Nephron (organoid): ENCODE measurements at regions not wholly inside any gene's neighbourhood (a gene's known extent, or its start where the extent isn't known, plus 50 kb on each side); places are given as distances from the start of the nearest gene placed in this dataset.

Experiments used
- H3K27ac Mint-ChIP-seq, 3 experiments: 2 replicates each; pipeline ENCODE4 v1.8.0; 2020; ENCODE audit warnings: mixed read lengths in 3 of 3, mild to moderate bottlenecking in 2 of 3, moderate library complexity in 1 of 3
- H3K27me3 Mint-ChIP-seq: 2 replicates; pipeline ENCODE4 v1.8.0; 2021; ENCODE audit warnings: low read depth, mild to moderate bottlenecking, moderate library complexity, mixed read lengths
- H3K36me3 Mint-ChIP-seq: 2 replicates; pipeline ENCODE4 v1.8.0; 2020; ENCODE audit warnings: low read depth, mixed read lengths
- H3K4me1 Mint-ChIP-seq: 2 replicates; pipeline ENCODE4 v1.8.0; 2020; ENCODE audit warnings: mixed read lengths
- H3K4me3 Mint-ChIP-seq, 3 experiments: 2 replicates each; pipeline ENCODE4 v1.8.0; 2020; ENCODE audit warnings: mild to moderate bottlenecking in 3 of 3, mixed read lengths in 3 of 3, moderate library complexity in 2 of 3
- H3K9me3 Mint-ChIP-seq: 2 replicates; pipeline ENCODE4 v1.8.0; 2020; ENCODE audit warnings: mixed read lengths
- TF ChIP-seq, protein P1 (sequence below), 3 experiments: fragments of 200-600 bp; sonication (generic); IDR thresholded peaks; one replicate each; pipeline ENCODE4 v1.5.0; 2021; ENCODE audit warnings: antibody characterized with exemption in 3 of 3; ENCODE audit not compliant: unreplicated experiment in 3 of 3

- peaks cover 9% of the 10 kb centered on the region for H3K9me3 Mint-ChIP-seq
- no peak overlapping the region for H3K27ac Mint-ChIP-seq
- H3K4me1 Mint-ChIP-seq = no peaks in the 10 kb centered on the region
- no peaks in the 10 kb centered on the region for H3K27me3 Mint-ChIP-seq
- H3K4me3 Mint-ChIP-seq = no peak overlapping the region
- TF ChIP-seq, protein P1, sequence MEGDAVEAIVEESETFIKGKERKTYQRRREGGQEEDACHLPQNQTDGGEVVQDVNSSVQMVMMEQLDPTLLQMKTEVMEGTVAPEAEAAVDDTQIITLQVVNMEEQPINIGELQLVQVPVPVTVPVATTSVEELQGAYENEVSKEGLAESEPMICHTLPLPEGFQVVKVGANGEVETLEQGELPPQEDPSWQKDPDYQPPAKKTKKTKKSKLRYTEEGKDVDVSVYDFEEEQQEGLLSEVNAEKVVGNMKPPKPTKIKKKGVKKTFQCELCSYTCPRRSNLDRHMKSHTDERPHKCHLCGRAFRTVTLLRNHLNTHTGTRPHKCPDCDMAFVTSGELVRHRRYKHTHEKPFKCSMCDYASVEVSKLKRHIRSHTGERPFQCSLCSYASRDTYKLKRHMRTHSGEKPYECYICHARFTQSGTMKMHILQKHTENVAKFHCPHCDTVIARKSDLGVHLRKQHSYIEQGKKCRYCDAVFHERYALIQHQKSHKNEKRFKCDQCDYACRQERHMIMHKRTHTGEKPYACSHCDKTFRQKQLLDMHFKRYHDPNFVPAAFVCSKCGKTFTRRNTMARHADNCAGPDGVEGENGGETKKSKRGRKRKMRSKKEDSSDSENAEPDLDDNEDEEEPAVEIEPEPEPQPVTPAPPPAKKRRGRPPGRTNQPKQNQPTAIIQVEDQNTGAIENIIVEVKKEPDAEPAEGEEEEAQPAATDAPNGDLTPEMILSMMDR (IDR thresholded peaks at IDR 0.05; ENCODE audit: unreplicated experiment in 3 of 3) = no peak
- H3K36me3 Mint-ChIP-seq = peaks cover 4% of the 10 kb centered on the region
Observed at GRCh38 chr2:220743203-220743602, 828.9 kb downstream of the EPHA4 start.

DNA sequence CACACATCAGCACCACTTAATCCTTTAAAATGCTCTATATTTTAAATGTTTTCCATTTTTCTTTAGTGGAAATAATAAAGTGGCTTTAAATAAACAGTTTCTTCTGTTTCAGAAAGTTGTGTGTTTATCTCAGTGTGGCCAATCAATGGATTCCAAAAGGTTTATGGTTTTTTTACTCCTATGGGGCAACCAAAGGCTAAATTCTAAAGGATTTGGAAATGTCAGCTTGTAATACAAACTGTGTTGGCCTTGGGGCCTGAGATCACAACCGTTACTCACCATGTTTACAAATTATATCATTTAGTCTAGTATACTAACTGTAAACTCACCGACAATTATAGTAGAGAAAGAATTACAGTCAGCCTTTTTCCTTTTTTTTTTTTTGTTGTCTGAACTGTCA is 827.2 kb downstream of the EPHA4 start:
- no peaks in the 10 kb centered on the region for H3K36me3 Mint-ChIP-seq
- peaks cover 4% of the 10 kb centered on the region for H3K27me3 Mint-ChIP-seq
- H3K4me1 Mint-ChIP-seq = no peaks in the 10 kb centered on the region
- H3K27ac Mint-ChIP-seq = no peak overlapping the region
- TF ChIP-seq, protein P1 (IDR thresholded peaks at IDR 0.05; ENCODE audit: unreplicated experiment in 3 of 3) = no peak
- no peak overlapping the region for H3K4me3 Mint-ChIP-seq
- H3K9me3 Mint-ChIP-seq = no peaks in the 10 kb centered on the region

GRCh38 chr2:220745682-220746081 is 826.4 kb downstream of the EPHA4 start:
- Mint-ChIP-seq H3K36me3 (no peaks in the 10 kb centered on the region), H3K27me3 (peaks cover 4% of the 10 kb centered on the region), H3K4me1 (no peaks in the 10 kb centered on the region), H3K4me3 (no peak overlapping the region), H3K27ac (no peak overlapping the region), H3K9me3 (no peaks in the 10 kb centered on the region)
- TF ChIP-seq, protein P1 (IDR thresholded peaks at IDR 0.05; ENCODE audit: unreplicated experiment in 3 of 3) = no peak

DNA sequence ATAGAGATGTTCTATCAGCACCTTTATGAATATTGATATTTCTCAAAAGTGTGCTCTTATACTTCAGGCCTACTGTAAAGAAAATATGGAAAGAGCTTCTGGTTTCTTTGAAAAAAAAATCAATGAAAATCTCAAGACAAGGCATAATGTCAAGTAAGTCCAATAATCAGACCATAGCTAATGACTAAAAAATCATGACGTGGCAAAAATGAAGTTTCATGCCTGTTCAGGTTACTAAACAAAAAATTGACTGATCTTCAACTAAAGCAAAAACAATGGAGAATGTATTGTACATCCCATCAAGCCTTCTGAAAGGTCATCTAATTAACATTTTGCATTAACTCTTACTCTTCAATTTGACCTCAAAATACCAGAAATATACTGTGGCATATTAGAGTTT is 824.4 kb downstream of the EPHA4 start:
- Mint-ChIP-seq H3K4me3 (no peak overlapping the region), H3K27me3 (peaks cover 4% of the 10 kb centered on the region), H3K9me3 (peaks cover 6% of the 10 kb centered on the region), H3K27ac (no peak overlapping the region), H3K36me3 (no peaks in the 10 kb centered on the region), H3K4me1 (no peaks in the 10 kb centered on the region)
- TF ChIP-seq, protein P1 (IDR thresholded peaks at IDR 0.05; ENCODE audit: unreplicated experiment in 3 of 3) = no peak

- Mint-ChIP-seq H3K4me1 (no peaks in the 10 kb centered on the region), H3K9me3 (peaks cover 9% of the 10 kb centered on the region), H3K27me3 (peaks cover 4% of the 10 kb centered on the region), H3K27ac (no peak overlapping the region), H3K4me3 (no peak overlapping the region), H3K36me3 (no peaks in the 10 kb centered on the region)
- TF ChIP-seq, protein P1 (IDR thresholded peaks at IDR 0.05; ENCODE audit: unreplicated experiment in 3 of 3) = no peak
Observed at GRCh38 chr2:220748875-220749479, 823.1 kb downstream of the EPHA4 start.

- peaks cover 8% of the 10 kb centered on the region for H3K27me3 Mint-ChIP-seq
- H3K27ac Mint-ChIP-seq = no peak overlapping the region
- H3K4me1 Mint-ChIP-seq = no peaks in the 10 kb centered on the region
- H3K36me3 Mint-ChIP-seq = no peaks in the 10 kb centered on the region
- TF ChIP-seq, protein P1 (IDR thresholded peaks at IDR 0.05; ENCODE audit: unreplicated experiment in 3 of 3) = no peak
- H3K4me3 Mint-ChIP-seq = no peak overlapping the region
- peaks cover 9% of the 10 kb centered on the region for H3K9me3 Mint-ChIP-seq
Observed at GRCh38 chr2:220753486-220753885, 818.6 kb downstream of the EPHA4 start.
